ENCODE measurements at regions not wholly inside any gene's neighbourhood (a gene's known extent, or its start where the extent isn't known, plus 50 kb on each side); places are given as distances from the start of the nearest gene placed in this dataset.

- Histone ChIP-seq H3K27me3 (no peaks in the 10 kb centered on the region), H3K27ac (no peak overlapping the region), H3K9me3 (peaks cover 0 to 8% (median 2%) of the 10 kb centered on the region in 4 donors), H3K36me3 (no peaks in the 10 kb centered on the region), H3K4me3 (no peak overlapping the region), H3K4me1 (no peaks in the 10 kb centered on the region)
- intact Hi-C loops (cut with DNase I; ENCODE audit: low total_unique reads) = no loop called here
- TF ChIP-seq POLR2AphosphoS5 (IDR thresholded peaks at IDR 0.05) (no peak), CTCF (IDR thresholded peaks at IDR 0.05) (no peak), EP300 (IDR thresholded peaks at IDR 0.05) (no peak), POLR2A (IDR thresholded peaks at IDR 0.05) (no peak)
- no peak for DNase-seq
- WGBS, 5 donors = 88 to 99% (median 92%) methylated on average over 2 of the region's 2 CpGs
Measured at GRCh38 chr15:29422606-29423005, 153.0 kb upstream of the NSMCE3 start.

GRCh38 chr15:29420188-29420587, 150.6 kb upstream of the NSMCE3 start:
- TF ChIP-seq EP300 (IDR thresholded peaks at IDR 0.05) (no peak), POLR2A (IDR thresholded peaks at IDR 0.05) (no peak), POLR2AphosphoS5 (IDR thresholded peaks at IDR 0.05) (no peak), CTCF (IDR thresholded peaks at IDR 0.05) (no peak)
- Histone ChIP-seq H3K27me3 (no peaks in the 10 kb centered on the region), H3K27ac (no peak overlapping the region), H3K9me3 (peaks cover 0 to 8% (median 0%) of the 10 kb centered on the region in 4 donors), H3K4me1 (no peaks in the 10 kb centered on the region), H3K4me3 (no peak overlapping the region), H3K36me3 (no peaks in the 10 kb centered on the region)
- intact Hi-C loops (cut with DNase I; ENCODE audit: low total_unique reads) = no loop called here
- 56 to 73% (median 65%) methylated on average over 2 of the region's 2 CpGs for WGBS, 5 donors
- no peak for DNase-seq

GRCh38 chr15:29418931-29419330, 149.3 kb upstream of the NSMCE3 start:
- H3K4me1 ChIP-seq = no peaks in the 10 kb centered on the region
- DNase-seq = no peak
- no peaks in the 10 kb centered on the region for H3K36me3 ChIP-seq
- TF ChIP-seq POLR2A (IDR thresholded peaks at IDR 0.05) (no peak), EP300 (IDR thresholded peaks at IDR 0.05) (no peak), CTCF (IDR thresholded peaks at IDR 0.05) (no peak), POLR2AphosphoS5 (IDR thresholded peaks at IDR 0.05) (no peak)
- peaks cover 0 to 6% (median 0%) of the 10 kb centered on the region in 4 donors for H3K9me3 ChIP-seq
- no peak overlapping the region for H3K27ac ChIP-seq
- intact Hi-C loops (cut with DNase I; ENCODE audit: low total_unique reads) = no loop called here
- H3K27me3 ChIP-seq = no peaks in the 10 kb centered on the region
- H3K4me3 ChIP-seq = no peak overlapping the region
- WGBS, 5 donors = 85 to 100% (median 90%) methylated on average over 1 of the region's 1 CpG

GRCh38 chr15:29418178-29418577, 148.6 kb upstream of the NSMCE3 start:
- intact Hi-C loops (cut with DNase I; ENCODE audit: low total_unique reads) = no loop called here
- DNase-seq = no peak
- TF ChIP-seq POLR2AphosphoS5 (IDR thresholded peaks at IDR 0.05) (no peak), EP300 (IDR thresholded peaks at IDR 0.05) (no peak), CTCF (IDR thresholded peaks at IDR 0.05) (no peak), POLR2A (IDR thresholded peaks at IDR 0.05) (no peak)
- H3K4me3 ChIP-seq = no peak overlapping the region
- no peaks in the 10 kb centered on the region for H3K4me1 ChIP-seq
- no peaks in the 10 kb centered on the region for H3K36me3 ChIP-seq
- 76 to 90% (median 79%) methylated on average over 4 of the region's 4 CpGs for WGBS, 5 donors
- no peaks in the 10 kb centered on the region for H3K27me3 ChIP-seq
- no peak overlapping the region for H3K27ac ChIP-seq
- no peaks in the 10 kb centered on the region for H3K9me3 ChIP-seq

Measured in stomach (tissue), 8 donors.